Liver (tissue), 3 donors: ENCODE measurements at regions not wholly inside any gene's neighbourhood (a gene's known extent, or its start where the extent isn't known, plus 50 kb on each side); places are given as distances from the start of the nearest gene placed in this dataset.

Source experiments
- GABPA ChIP-seq, 2 donors: IDR thresholded peaks in 1 of 2; conservative IDR thresholded peaks in 1 of 2; 2 replicates each; pipeline ENCODE4 v1.6.1; 2016; ENCODE audit warnings: antibody characterized with exemption in 2 of 2, mild to moderate bottlenecking in 1 of 2, moderate library complexity in 1 of 2
- SP1 ChIP-seq: IDR thresholded peaks from 2 replicates; pipeline ENCODE4 v1.6.1; 2018; ENCODE audit warnings: antibody characterized with exemption, mild to moderate bottlenecking
- TAF1 ChIP-seq: conservative IDR thresholded peaks from 2 replicates; pipeline ENCODE4 v1.6.1; 2016; ENCODE audit warnings: antibody characterized with exemption, mild to moderate bottlenecking
- TF ChIP-seq, protein P1 (sequence below): fragments of 150-350 bp; IDR thresholded peaks from 2 replicates; pipeline ENCODE4 v1.5.1; 2017; ENCODE audit warnings: improper control_type of control experiment, low read depth, low read length; ENCODE audit not compliant: missing input control
- TF ChIP-seq, protein P2 (sequence below): IDR thresholded peaks from 2 replicates; pipeline ENCODE4 v1.6.1; 2016; ENCODE audit warnings: antibody characterized with exemption, mild to moderate bottlenecking
- TF ChIP-seq, protein P3 (sequence below): IDR thresholded peaks from 2 replicates; pipeline ENCODE4 v1.6.1; 2016; ENCODE audit warnings: antibody characterized with exemption
- donor health status: healthy.
- donor health status: healthy.

DNA sequence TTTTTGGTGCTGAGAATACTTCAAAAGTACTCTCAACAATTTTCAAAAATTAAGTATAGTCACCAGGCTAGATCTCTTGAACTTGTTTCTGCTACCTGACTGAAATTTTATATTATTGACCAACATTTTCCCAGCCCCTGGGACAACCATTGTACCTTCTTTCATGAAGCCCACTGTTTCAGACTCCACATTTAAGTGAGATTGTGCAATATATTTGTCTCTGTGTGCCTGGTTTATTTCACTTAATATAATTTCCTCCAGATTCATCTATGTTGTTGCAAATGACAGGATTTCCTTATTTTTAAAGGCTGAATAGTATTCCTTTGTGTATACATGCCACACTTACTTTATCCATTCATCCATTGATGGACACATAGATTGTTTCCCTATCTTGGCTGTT, 354.2 kb upstream of the VRK2 start:
- TF ChIP-seq, protein P1, sequence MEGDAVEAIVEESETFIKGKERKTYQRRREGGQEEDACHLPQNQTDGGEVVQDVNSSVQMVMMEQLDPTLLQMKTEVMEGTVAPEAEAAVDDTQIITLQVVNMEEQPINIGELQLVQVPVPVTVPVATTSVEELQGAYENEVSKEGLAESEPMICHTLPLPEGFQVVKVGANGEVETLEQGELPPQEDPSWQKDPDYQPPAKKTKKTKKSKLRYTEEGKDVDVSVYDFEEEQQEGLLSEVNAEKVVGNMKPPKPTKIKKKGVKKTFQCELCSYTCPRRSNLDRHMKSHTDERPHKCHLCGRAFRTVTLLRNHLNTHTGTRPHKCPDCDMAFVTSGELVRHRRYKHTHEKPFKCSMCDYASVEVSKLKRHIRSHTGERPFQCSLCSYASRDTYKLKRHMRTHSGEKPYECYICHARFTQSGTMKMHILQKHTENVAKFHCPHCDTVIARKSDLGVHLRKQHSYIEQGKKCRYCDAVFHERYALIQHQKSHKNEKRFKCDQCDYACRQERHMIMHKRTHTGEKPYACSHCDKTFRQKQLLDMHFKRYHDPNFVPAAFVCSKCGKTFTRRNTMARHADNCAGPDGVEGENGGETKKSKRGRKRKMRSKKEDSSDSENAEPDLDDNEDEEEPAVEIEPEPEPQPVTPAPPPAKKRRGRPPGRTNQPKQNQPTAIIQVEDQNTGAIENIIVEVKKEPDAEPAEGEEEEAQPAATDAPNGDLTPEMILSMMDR, result no peak
- TF ChIP-seq SP1 (no peak), GABPA (IDR thresholded peaks at IDR 0.05 in 1 of 2, conservative IDR thresholded peaks at IDR 0.05 in 1 of 2) (no peak), TAF1 (no peak)
- TF ChIP-seq, protein P2, sequence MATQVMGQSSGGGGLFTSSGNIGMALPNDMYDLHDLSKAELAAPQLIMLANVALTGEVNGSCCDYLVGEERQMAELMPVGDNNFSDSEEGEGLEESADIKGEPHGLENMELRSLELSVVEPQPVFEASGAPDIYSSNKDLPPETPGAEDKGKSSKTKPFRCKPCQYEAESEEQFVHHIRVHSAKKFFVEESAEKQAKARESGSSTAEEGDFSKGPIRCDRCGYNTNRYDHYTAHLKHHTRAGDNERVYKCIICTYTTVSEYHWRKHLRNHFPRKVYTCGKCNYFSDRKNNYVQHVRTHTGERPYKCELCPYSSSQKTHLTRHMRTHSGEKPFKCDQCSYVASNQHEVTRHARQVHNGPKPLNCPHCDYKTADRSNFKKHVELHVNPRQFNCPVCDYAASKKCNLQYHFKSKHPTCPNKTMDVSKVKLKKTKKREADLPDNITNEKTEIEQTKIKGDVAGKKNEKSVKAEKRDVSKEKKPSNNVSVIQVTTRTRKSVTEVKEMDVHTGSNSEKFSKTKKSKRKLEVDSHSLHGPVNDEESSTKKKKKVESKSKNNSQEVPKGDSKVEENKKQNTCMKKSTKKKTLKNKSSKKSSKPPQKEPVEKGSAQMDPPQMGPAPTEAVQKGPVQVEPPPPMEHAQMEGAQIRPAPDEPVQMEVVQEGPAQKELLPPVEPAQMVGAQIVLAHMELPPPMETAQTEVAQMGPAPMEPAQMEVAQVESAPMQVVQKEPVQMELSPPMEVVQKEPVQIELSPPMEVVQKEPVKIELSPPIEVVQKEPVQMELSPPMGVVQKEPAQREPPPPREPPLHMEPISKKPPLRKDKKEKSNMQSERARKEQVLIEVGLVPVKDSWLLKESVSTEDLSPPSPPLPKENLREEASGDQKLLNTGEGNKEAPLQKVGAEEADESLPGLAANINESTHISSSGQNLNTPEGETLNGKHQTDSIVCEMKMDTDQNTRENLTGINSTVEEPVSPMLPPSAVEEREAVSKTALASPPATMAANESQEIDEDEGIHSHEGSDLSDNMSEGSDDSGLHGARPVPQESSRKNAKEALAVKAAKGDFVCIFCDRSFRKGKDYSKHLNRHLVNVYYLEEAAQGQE, result no peak
- TF ChIP-seq, protein P3, sequence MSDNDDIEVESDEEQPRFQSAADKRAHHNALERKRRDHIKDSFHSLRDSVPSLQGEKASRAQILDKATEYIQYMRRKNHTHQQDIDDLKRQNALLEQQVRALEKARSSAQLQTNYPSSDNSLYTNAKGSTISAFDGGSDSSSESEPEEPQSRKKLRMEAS, result no peak
